Right ventricle myocardium inferior (tissue), 1 donor: ENCODE measurements at regions not wholly inside any gene's neighbourhood (a gene's known extent, or its start where the extent isn't known, plus 50 kb on each side); places are given as distances from the start of the nearest gene placed in this dataset.

ENCODE experiments used
- ATAC-seq: fragments of 200-7000 bp; cut with Tn5 transposase; one replicate; pipeline ENCODE4 v1.9.1; 2020; ENCODE audit warnings: mild to moderate bottlenecking, moderate library complexity
- DNase-seq: peaks from one replicate; pipeline ENCODE4 v3.0.0; 2021; ENCODE audit errors: missing footprints
- intact Hi-C: fragments of 100-400 bp; cut with DNase I; formaldehyde crosslinking; loops from one replicate; pipeline ENCODE4 v1.11.0; 2022
- donor health status: DM: no; HTN: yes; CAD: no; lungs with severe emphysema.

GRCh38 chr4:27308379-27308778 lies 447.7 kb downstream of the STIM2 start:
- DNase-seq = no peak
- intact Hi-C loops = no loop called here
- ATAC-seq = no peak

- intact Hi-C loops = loop anchor here (10.0 kb wide), 1 partner anchor 261 kb away; no protein-coding TSS in a partner anchor
- ATAC-seq (no peak), DNase-seq (no peak)
Observed at GRCh38 chr4:27315625-27316024, 455.0 kb downstream of the STIM2 start.

DNA sequence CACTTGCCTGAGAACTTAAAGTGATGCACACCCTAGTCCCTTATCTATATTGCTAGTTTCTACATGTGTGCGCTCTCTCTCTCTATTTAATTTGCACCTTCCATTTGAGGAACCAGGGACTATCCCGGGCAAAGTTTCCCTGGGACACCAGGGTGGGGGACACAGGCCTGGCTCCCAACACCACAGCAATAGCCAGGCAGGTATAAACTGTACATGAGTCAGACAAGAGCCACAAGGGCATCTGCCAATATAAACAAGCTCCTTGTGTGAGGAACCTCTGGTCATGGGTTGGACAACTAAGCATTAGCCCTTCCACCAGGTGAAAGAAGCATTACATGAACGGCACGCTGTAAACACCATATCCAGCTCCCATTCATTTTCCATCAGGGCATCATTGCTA lies 455.5 kb downstream of the STIM2 start:
- intact Hi-C loops = loop anchor here (10.0 kb wide), 1 partner anchor 261 kb away; no protein-coding TSS in a partner anchor
- no peak for DNase-seq
- ATAC-seq = no peak

- ATAC-seq (no peak), DNase-seq (no peak)
- intact Hi-C loops = loop anchor here (10.0 kb wide), 1 partner anchor 264 kb away; no protein-coding TSS in a partner anchor
Observed at GRCh38 chr4:27318740-27319139, 458.1 kb downstream of the STIM2 start.

GRCh38 chr4:27326991-27327390 lies 466.4 kb downstream of the STIM2 start:
- intact Hi-C loops = no loop called here
- no peak for ATAC-seq

DNA sequence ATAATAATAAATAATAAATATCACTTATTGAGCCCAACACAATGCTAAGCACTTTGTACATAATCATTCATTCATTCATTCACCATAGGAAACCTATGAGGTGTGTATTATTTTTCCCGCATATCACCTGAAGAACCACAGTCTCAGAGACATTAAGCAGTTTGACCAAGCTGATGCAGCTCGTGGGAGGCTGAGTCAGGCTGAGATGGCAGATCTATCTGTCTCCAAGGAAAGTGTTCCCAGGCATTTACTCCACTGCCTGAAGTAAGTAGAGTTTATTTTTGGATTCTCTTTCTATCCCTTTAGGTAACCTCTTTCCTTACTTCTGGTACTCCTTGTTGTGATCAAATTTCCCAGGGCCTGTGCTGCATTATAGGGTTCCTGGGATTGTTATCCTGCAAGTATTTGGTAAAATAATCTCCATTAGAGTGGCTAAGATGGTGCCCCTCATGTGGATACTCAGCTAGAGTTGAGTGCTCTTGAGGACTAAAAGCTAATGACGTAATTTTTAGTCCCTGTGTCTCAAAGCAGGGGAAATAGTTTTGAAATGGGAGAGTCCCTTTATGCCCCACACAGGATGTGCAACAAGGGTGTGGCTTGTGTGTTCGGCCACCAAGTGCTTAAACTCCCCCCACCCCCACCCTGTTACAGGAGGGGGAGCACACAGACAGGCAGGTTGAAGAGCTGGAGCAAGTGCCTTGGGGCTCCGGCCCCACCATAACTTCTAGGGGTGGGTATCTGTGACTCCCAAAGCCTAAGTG lies 467.0 kb downstream of the STIM2 start:
- ATAC-seq = no peak
- intact Hi-C loops = no loop called here

More at GRCh38 chr4:27326991-27327390, 466.4 kb downstream of the STIM2 start:
- no peak for DNase-seq

GRCh38 chr4:27338530-27338929 lies 477.9 kb downstream of the STIM2 start:
- no peak for ATAC-seq

More for the DNA sequence above, 467.0 kb downstream of the STIM2 start:
- DNase-seq = no peak

GRCh38 chr4:27343411-27343810 lies 482.8 kb downstream of the STIM2 start:
- DNase-seq = no peak
- no peak for ATAC-seq
- intact Hi-C loops = no loop called here

More at GRCh38 chr4:27338530-27338929, 477.9 kb downstream of the STIM2 start:
- no peak for DNase-seq
- intact Hi-C loops = no loop called here

GRCh38 chr4:27350161-27350560 lies 489.5 kb downstream of the STIM2 start:
- no peak for DNase-seq
- intact Hi-C loops = no loop called here
- no peak for ATAC-seq

- DNase-seq = no peak
- intact Hi-C loops = no loop called here
- no peak for ATAC-seq
Observed at GRCh38 chr4:27357283-27357682, 496.6 kb downstream of the STIM2 start.

DNA sequence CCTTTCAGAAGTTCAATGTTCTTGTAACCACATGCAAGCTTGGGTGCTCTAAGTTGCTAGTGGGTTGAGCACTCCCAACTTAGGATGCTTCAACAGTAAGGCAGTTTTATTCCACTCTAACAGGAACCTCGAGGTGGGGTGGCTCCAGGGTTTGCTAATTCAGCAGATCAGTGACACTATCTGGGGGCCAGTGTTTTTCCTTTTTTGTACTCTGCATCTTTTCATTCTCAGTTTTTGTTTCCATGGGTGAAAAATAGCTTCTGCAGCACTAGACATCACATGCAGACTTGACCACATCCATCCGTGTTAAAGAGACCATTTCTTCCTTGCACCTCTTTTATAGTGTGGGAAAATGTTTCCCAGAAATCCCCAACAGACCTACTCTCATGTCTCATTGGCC lies 497.6 kb downstream of the STIM2 start:
- no peak for ATAC-seq
- intact Hi-C loops = no loop called here

DNA sequence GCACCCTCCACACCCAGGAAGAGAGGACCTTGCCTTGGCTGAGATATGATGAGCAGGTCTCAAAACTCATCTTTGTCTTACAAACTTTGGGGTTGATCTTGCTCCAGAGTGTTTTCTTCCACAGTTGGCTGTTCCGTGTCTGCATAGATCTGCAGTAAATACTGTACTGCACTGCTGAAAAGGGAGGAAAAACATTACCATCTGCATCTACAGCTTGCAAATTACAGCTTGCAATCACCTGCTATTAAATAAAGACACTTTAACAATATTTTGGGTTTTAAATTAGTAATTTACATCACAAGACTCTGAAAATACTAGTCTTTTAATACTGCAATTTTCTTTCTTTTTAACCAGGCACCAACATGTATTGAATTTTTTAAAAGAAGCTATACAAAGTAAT lies 499.5 kb downstream of the STIM2 start:
- intact Hi-C loops = no loop called here
- DNase-seq (no peak), ATAC-seq (no peak)

More for the DNA sequence above, 497.6 kb downstream of the STIM2 start:
- DNase-seq = no peak

GRCh38 chr4:27360790-27361267 lies 500.2 kb downstream of the STIM2 start:
- ATAC-seq (peak; percentile 34), DNase-seq (no peak)
- intact Hi-C loops = no loop called here

DNA sequence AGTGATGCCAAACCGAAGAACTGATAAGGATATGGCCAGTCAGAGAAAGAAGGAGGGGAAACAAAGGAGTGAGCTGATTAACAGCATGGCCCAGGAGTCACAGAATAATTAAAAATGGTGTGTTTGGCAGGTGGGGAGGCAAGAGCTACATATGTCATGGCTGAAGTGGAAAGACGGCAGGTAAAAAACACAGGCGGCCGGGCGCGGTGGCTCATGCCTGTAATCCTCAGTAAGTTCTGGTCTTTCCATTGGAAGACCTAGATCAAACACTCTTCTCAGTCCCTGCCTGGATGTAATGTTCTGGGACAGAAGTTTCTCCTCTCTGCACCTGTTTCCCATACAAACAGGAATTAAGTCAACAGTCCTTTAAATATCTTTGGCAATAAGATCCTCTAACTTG lies 503.9 kb downstream of the STIM2 start:
- intact Hi-C loops = no loop called here
- ATAC-seq = no peak

GRCh38 chr4:27366104-27366823 lies 505.6 kb downstream of the STIM2 start:
- DNase-seq (no peak), ATAC-seq (no peak)
- intact Hi-C loops = no loop called here

More for the DNA sequence above, 503.9 kb downstream of the STIM2 start:
- DNase-seq = no peak

DNA sequence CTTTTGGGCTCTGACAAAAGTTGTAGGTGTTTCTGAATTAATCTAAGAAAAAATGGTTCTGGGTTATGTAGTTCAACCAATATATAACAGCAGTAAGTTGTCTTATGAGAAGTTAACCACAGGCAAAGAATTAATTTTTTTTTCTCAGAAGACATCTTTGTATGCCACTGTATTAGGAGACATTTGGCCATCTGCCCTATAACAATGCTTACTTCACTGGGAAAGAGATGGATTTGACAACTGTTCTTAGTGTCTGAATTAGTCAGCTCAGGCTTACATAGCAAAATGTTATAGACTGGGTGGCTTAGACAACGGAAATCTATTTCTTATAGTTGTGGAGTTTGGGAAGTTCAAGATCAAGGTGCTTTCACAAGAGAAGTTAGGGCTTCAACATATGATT lies 508.1 kb downstream of the STIM2 start:
- ATAC-seq (no peak), DNase-seq (no peak)
- intact Hi-C loops = no loop called here

DNA sequence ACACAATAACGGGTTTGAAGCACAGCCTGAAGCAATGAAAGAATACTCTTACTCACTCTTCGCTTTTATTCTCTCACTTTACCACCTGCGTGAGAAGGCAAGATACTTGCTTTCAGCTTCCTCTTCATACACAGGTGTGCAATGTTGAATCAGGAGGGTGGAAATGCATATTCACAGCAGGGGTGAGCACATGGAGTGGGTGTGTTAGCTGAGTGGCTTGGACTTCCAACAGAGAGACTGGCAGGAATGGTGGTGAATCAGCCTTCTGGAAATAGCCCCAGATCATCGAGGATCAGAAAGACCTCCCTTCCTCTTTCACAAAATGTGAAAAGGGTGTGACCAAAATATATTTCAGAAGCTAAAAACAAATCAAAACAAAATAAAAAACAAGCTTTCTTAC lies 521.2 kb downstream of the STIM2 start:
- intact Hi-C loops = no loop called here
- ATAC-seq = no peak

GRCh38 chr4:27387711-27388110 lies 527.1 kb downstream of the STIM2 start:
- intact Hi-C loops = no loop called here
- DNase-seq (no peak), ATAC-seq (no peak)

More for the DNA sequence above, 521.2 kb downstream of the STIM2 start:
- DNase-seq = no peak

DNA sequence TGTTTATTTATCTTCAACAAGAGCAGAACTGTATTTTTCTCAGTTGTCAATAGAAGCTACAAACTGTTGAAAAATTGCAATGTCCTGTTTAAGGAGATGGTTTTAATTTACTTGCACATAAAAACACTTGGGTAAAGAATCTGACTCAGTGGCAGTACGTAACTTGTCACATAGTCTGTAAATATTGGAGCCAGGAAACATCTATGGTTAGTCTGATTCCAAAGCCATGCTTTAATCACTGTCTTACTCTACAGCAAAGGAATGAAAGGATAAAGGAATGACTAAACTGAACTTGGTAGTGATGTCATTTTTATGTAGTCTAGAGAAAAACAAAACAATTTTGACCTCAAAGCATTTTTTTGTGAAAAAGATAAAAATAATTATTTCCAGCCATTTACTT lies 537.2 kb downstream of the STIM2 start:
- ATAC-seq = no peak
- no peak for DNase-seq
- intact Hi-C loops = no loop called here
